Left lung (tissue), 4 donors: ENCODE measurements at regions not wholly inside any gene's neighbourhood (a gene's known extent, or its start where the extent isn't known, plus 50 kb on each side); places are given as distances from the start of the nearest gene placed in this dataset.

Source experiments
- ATAC-seq: fragments of 200-7000 bp; cut with Tn5 transposase; one replicate; pipeline ENCODE4 v1.9.1; 2020; ENCODE audit warnings: moderate library complexity
- DNase-seq, 4 donors: peaks; one replicate each; pipeline ENCODE4 v3.0.0-alpha.2; 2013 to 2020
- H3K27ac ChIP-seq, 2 donors: fragments of 200-600 bp; sonication (generic) in 1 of 2; one replicate each; pipeline versions ENCODE4 v1.5.0 to v1.8.0; 2020 to 2021
- H3K27me3 ChIP-seq, 2 donors: fragments of 200-600 bp; sonication (generic) in 1 of 2; one replicate each; pipeline versions ENCODE4 v1.5.0 to v1.8.0; 2020 to 2021
- H3K36me3 ChIP-seq, 2 donors: fragments of 200-600 bp; sonication (generic) in 1 of 2; one replicate each; pipeline versions ENCODE4 v1.5.0 to v1.8.0; 2020 to 2021
- H3K4me1 ChIP-seq, 2 donors: fragments of 200-600 bp; one replicate each; pipeline ENCODE4 v1.8.0; 2021
- H3K4me3 ChIP-seq, 2 donors: fragments of 200-600 bp; sonication (generic) in 1 of 2; one replicate each; pipeline versions ENCODE4 v1.5.0 to v1.8.0; 2020 to 2021; ENCODE audit warnings: mild to moderate bottlenecking in 1 of 2
- H3K9me3 ChIP-seq, 2 donors: fragments of 200-600 bp; sonication (generic) in 1 of 2; one replicate each; pipeline versions ENCODE4 v1.5.0 to v1.8.0; 2020 to 2021
- CTCF ChIP-seq, 2 donors: fragments of 200-600 bp; sonication (generic) in 1 of 2; IDR thresholded peaks; one replicate each; pipeline versions ENCODE4 v1.5.0 to v1.8.0; 2021; ENCODE audit warnings: antibody characterized with exemption in 2 of 2
- intact Hi-C, 2 donors: fragments of 100-400 bp; cut with DNase I; formaldehyde crosslinking; loops; one replicate each; pipeline versions ENCODE4 v1.11.2 to v1.14.2; 2022
- donor health status: DM: no; HTN: yes; CAD: no.
- donor health status: DM: no; HTN: no; CAD: no.

- Histone ChIP-seq H3K36me3 (no peaks in the 10 kb centered on the region), H3K9me3 (peaks cover 0 to 5% of the 10 kb centered on the region in 2 donors), H3K27ac (no peak overlapping the region), H3K27me3 (no peaks in the 10 kb centered on the region), H3K4me3 (no peak overlapping the region), H3K4me1 (no peaks in the 10 kb centered on the region)
- TF ChIP-seq CTCF (IDR thresholded peaks at IDR 0.05) = no peak
- ATAC-seq (peak; percentile 80), DNase-seq (no peak)
- intact Hi-C loops = no loop called here
Measured at GRCh38 chr20:43293068-43293786, 103.5 kb upstream of the PTPRT start.

- no peak for TF ChIP-seq CTCF (IDR thresholded peaks at IDR 0.05)
- no peaks in the 10 kb centered on the region for H3K27me3 ChIP-seq
- H3K9me3 ChIP-seq = peaks cover 0 to 4% of the 10 kb centered on the region in 2 donors
- no peaks in the 10 kb centered on the region for H3K4me1 ChIP-seq
- H3K36me3 ChIP-seq = no peaks in the 10 kb centered on the region
- intact Hi-C loops = no loop called here
- no peak overlapping the region for H3K4me3 ChIP-seq
- ATAC-seq (peak; percentile 59), DNase-seq (peak in 1 of 4 donors; percentile 32)
- H3K27ac ChIP-seq = no peak overlapping the region
Measured at GRCh38 chr20:43292222-43292621, 102.5 kb upstream of the PTPRT start.

GRCh38 chr20:43287637-43288036, 97.9 kb upstream of the PTPRT start:
- Histone ChIP-seq H3K4me3 (no peak overlapping the region), H3K36me3 (no peaks in the 10 kb centered on the region), H3K9me3 (no peaks in the 10 kb centered on the region), H3K27ac (no peak overlapping the region), H3K4me1 (no peaks in the 10 kb centered on the region), H3K27me3 (no peaks in the 10 kb centered on the region)
- intact Hi-C loops = no loop called here
- no peak for DNase-seq
- ATAC-seq = no peak
- TF ChIP-seq CTCF (IDR thresholded peaks at IDR 0.05) = no peak

GRCh38 chr20:43285170-43285569, 95.5 kb upstream of the PTPRT start:
- Histone ChIP-seq H3K9me3 (no peaks in the 10 kb centered on the region), H3K27ac (no peak overlapping the region), H3K4me1 (no peaks in the 10 kb centered on the region), H3K4me3 (no peak overlapping the region), H3K36me3 (no peaks in the 10 kb centered on the region), H3K27me3 (no peaks in the 10 kb centered on the region)
- ATAC-seq (no peak), DNase-seq (no peak)
- no peak for TF ChIP-seq CTCF (IDR thresholded peaks at IDR 0.05)
- intact Hi-C loops = no loop called here

- H3K27me3 ChIP-seq = no peaks in the 10 kb centered on the region
- intact Hi-C loops = no loop called here
- no peaks in the 10 kb centered on the region for H3K4me1 ChIP-seq
- ATAC-seq (no peak), DNase-seq (no peak)
- H3K9me3 ChIP-seq = no peaks in the 10 kb centered on the region
- no peak overlapping the region for H3K4me3 ChIP-seq
- no peaks in the 10 kb centered on the region for H3K36me3 ChIP-seq
- TF ChIP-seq CTCF (IDR thresholded peaks at IDR 0.05) = no peak
- no peak overlapping the region for H3K27ac ChIP-seq
Measured at GRCh38 chr20:43284486-43284885, 94.8 kb upstream of the PTPRT start.
